Natural killer cell (primary cell): ENCODE measurements at regions not wholly inside any gene's neighbourhood (a gene's known extent, or its start where the extent isn't known, plus 50 kb on each side); places are given as distances from the start of the nearest gene placed in this dataset.

Source experiments
- ATAC-seq, 3 donors: fragments of 150-1000 bp in 2 of 3; fragments of 200-7000 bp in 1 of 3; cut with Tn5 transposase; 1 replicate in 1 of 3; 2 replicates in 2 of 3; pipeline ENCODE4 v1.10.0; 2021; ENCODE audit warnings: mild to moderate bottlenecking in 2 of 3, moderate library complexity in 2 of 3
- DNase-seq, 2 donors: peaks; one replicate each; pipeline versions ENCODE4 v3.0.0 to v3.0.0-alpha.2; 2013 to 2021; ENCODE audit warnings: mixed read lengths in 1 of 2
- H3K27ac ChIP-seq: one replicate; pipeline ENCODE4 v1.5.1; 2013; ENCODE audit warnings: mild to moderate bottlenecking, low read length
- H3K27me3 ChIP-seq: one replicate; pipeline ENCODE4 v1.6.1; 2013; ENCODE audit warnings: low read length; ENCODE audit not compliant: control insufficient read depth, insufficient read depth
- H3K36me3 ChIP-seq: one replicate; pipeline ENCODE4 v1.6.1; 2013; ENCODE audit warnings: low read length; ENCODE audit not compliant: control insufficient read depth, insufficient read depth
- H3K4me1 ChIP-seq: one replicate; pipeline ENCODE4 v1.6.1; 2013; ENCODE audit warnings: low read length; ENCODE audit not compliant: control insufficient read depth, insufficient read depth
- H3K4me3 ChIP-seq: one replicate; pipeline ENCODE4 v1.5.1; 2013; ENCODE audit warnings: low read length
- H3K9me3 ChIP-seq: one replicate; pipeline ENCODE4 v1.6.1; 2013; ENCODE audit warnings: low read length; ENCODE audit not compliant: control insufficient read depth, insufficient read depth
- H3K27ac Mint-ChIP-seq, 2 donors: one replicate each; pipeline ENCODE4 v1.8.0; 2022; ENCODE audit warnings: mild to moderate bottlenecking in 2 of 2, mixed read lengths in 2 of 2, moderate library complexity in 1 of 2
- H3K27me3 Mint-ChIP-seq, 2 donors: one replicate each; pipeline ENCODE4 v1.8.0; 2022; ENCODE audit warnings: low read depth in 2 of 2, mixed read lengths in 2 of 2
- H3K36me3 Mint-ChIP-seq: one replicate; pipeline ENCODE4 v1.8.0; 2022; ENCODE audit warnings: mixed read lengths
- H3K4me1 Mint-ChIP-seq, 2 donors: one replicate each; pipeline ENCODE4 v1.8.0; 2022; ENCODE audit warnings: mixed read lengths in 2 of 2
- H3K4me3 Mint-ChIP-seq: one replicate; pipeline ENCODE4 v1.8.0; 2022; ENCODE audit warnings: mild to moderate bottlenecking, moderate library complexity, mixed read lengths
- H3K9me3 Mint-ChIP-seq, 2 donors: one replicate each; pipeline ENCODE4 v1.8.0; 2022; ENCODE audit warnings: mixed read lengths in 2 of 2
- CTCF ChIP-seq: fragments of 200-600 bp; IDR thresholded peaks from one replicate; pipeline ENCODE4 v1.8.0; 2022; ENCODE audit warnings: antibody characterized with exemption
- WGBS: methylation state at CpG from one replicate; pipeline ENCODE4 v1.1.7; 2013; ENCODE audit warnings: missing lambda C conversion rate; ENCODE audit not compliant: insufficient coverage; 5-methylcytosine and 5-hydroxymethylcytosine counted together
- intact Hi-C: fragments of 100-400 bp; cut with micrococcal nuclease; formaldehyde crosslinking; loops from one replicate; pipeline ENCODE4 v1.14.2; 2022

GRCh38 chr10:108365541-108365940 is 1201.0 kb upstream of the SORCS1 start:
- H3K36me3 Mint-ChIP-seq = no peaks in the 10 kb centered on the region
- H3K27ac ChIP-seq = no peak overlapping the region
- H3K9me3 ChIP-seq = no peaks in the 10 kb centered on the region
- H3K27me3 Mint-ChIP-seq = no peaks in the 10 kb centered on the region
- H3K9me3 Mint-ChIP-seq = peaks cover 5 to 9% of the 10 kb centered on the region in 2 donors
- H3K36me3 ChIP-seq = no peaks in the 10 kb centered on the region
- intact Hi-C loops = no loop called here
- no peak overlapping the region for H3K4me3 Mint-ChIP-seq
- H3K27me3 ChIP-seq = no peaks in the 10 kb centered on the region
- H3K4me1 Mint-ChIP-seq = no peaks in the 10 kb centered on the region
- DNase-seq = no peak
- H3K4me1 ChIP-seq = no peaks in the 10 kb centered on the region
- H3K27ac Mint-ChIP-seq = no peak overlapping the region
- no peak for TF ChIP-seq CTCF
- no peak overlapping the region for H3K4me3 ChIP-seq
- no peak for ATAC-seq

GRCh38 chr10:108363576-108363975 is 1199.1 kb upstream of the SORCS1 start:
- H3K9me3 Mint-ChIP-seq = peaks cover 4 to 9% of the 10 kb centered on the region in 2 donors
- Histone ChIP-seq H3K36me3 (no peaks in the 10 kb centered on the region), H3K4me1 (no peaks in the 10 kb centered on the region), H3K9me3 (no peaks in the 10 kb centered on the region), H3K4me3 (no peak overlapping the region), H3K27ac (no peak overlapping the region), H3K27me3 (no peaks in the 10 kb centered on the region)
- H3K36me3 Mint-ChIP-seq = no peaks in the 10 kb centered on the region
- DNase-seq (no peak), ATAC-seq (no peak)
- no peak overlapping the region for H3K4me3 Mint-ChIP-seq
- no peak overlapping the region for H3K27ac Mint-ChIP-seq
- H3K27me3 Mint-ChIP-seq = no peaks in the 10 kb centered on the region
- TF ChIP-seq CTCF = no peak
- no peaks in the 10 kb centered on the region for H3K4me1 Mint-ChIP-seq
- intact Hi-C loops = no loop called here
- WGBS = 85% methylated on average over 4 of the region's 4 CpGs

- peaks cover 4 to 9% of the 10 kb centered on the region in 2 donors for H3K9me3 Mint-ChIP-seq
- H3K36me3 Mint-ChIP-seq = no peaks in the 10 kb centered on the region
- intact Hi-C loops = no loop called here
- no peak for TF ChIP-seq CTCF
- H3K27me3 ChIP-seq = no peaks in the 10 kb centered on the region
- WGBS = 100% methylated on average over 1 of the region's 1 CpG
- ATAC-seq (peak in 1 of 3 donors; percentile 62), DNase-seq (no peak)
- H3K9me3 ChIP-seq = no peaks in the 10 kb centered on the region
- no peak overlapping the region for H3K27ac Mint-ChIP-seq
- H3K27ac ChIP-seq = no peak overlapping the region
- H3K36me3 ChIP-seq = no peaks in the 10 kb centered on the region
- no peak overlapping the region for H3K4me3 ChIP-seq
- no peaks in the 10 kb centered on the region for H3K27me3 Mint-ChIP-seq
- no peak overlapping the region for H3K4me3 Mint-ChIP-seq
- H3K4me1 Mint-ChIP-seq = no peaks in the 10 kb centered on the region
- H3K4me1 ChIP-seq = no peaks in the 10 kb centered on the region
These were observed 1198.5 kb upstream of the SORCS1 start for GRCh38 chr10:108362961-108363360.

GRCh38 chr10:108362296-108362695 is 1197.8 kb upstream of the SORCS1 start:
- H3K27me3 Mint-ChIP-seq = no peaks in the 10 kb centered on the region
- no peaks in the 10 kb centered on the region for H3K36me3 Mint-ChIP-seq
- 75% methylated on average over 2 of the region's 2 CpGs for whole genome bisulfite sequencing
- no peak for DNase-seq
- intact Hi-C loops = no loop called here
- no peak for TF ChIP-seq CTCF
- no peaks in the 10 kb centered on the region for H3K27me3 ChIP-seq
- no peaks in the 10 kb centered on the region for H3K9me3 ChIP-seq
- no peak overlapping the region for H3K4me3 ChIP-seq
- no peaks in the 10 kb centered on the region for H3K36me3 ChIP-seq
- no peak overlapping the region for H3K27ac Mint-ChIP-seq
- H3K27ac ChIP-seq = no peak overlapping the region
- H3K9me3 Mint-ChIP-seq = peaks cover 4 to 9% of the 10 kb centered on the region in 2 donors
- H3K4me1 ChIP-seq = no peaks in the 10 kb centered on the region
- H3K4me3 Mint-ChIP-seq = no peak overlapping the region
- ATAC-seq = no peak
- H3K4me1 Mint-ChIP-seq = no peaks in the 10 kb centered on the region
